Spleen (tissue), 7 donors: ENCODE measurements at regions not wholly inside any gene's neighbourhood (a gene's known extent, or its start where the extent isn't known, plus 50 kb on each side); places are given as distances from the start of the nearest gene placed in this dataset.

Experiments used
- CTCF ChIP-seq, 11 experiments: fragments of 200-600 bp in 7 of 11; fragments of 450-650 bp in 4 of 11; sonication (generic) in 4 of 11; IDR thresholded peaks in 8 of 11; conservative IDR thresholded peaks in 3 of 11; 1 replicate in 7 of 11; 2 replicates in 4 of 11; pipeline versions ENCODE4 v1.4.0 to v1.8.0; 2016 to 2021; ENCODE audit warnings: antibody characterized with exemption in 11 of 11, inconsistent platforms in 4 of 11, mild to moderate bottlenecking in 1 of 11
- POLR2A ChIP-seq, 3 donors: fragments of 450-650 bp; IDR thresholded peaks; one replicate each; pipeline ENCODE4 v1.5.1; 2017; ENCODE audit warnings: antibody characterized with exemption in 3 of 3, mild to moderate bottlenecking in 1 of 3
- donor health status: DM: no; HTN: no; CAD: no; lungs with moderate emphysema.
- donor health status: DM: no; HTN: no; CAD: no.
- donor health status: DM: no; HTN: no; CAD: no.

- no peak for TF ChIP-seq POLR2A (IDR thresholded peaks at IDR 0.05)
- TF ChIP-seq CTCF (IDR thresholded peaks at IDR 0.05 in 8 of 11, conservative IDR thresholded peaks at IDR 0.05 in 3 of 11), result no peak
Measured at GRCh38 chr6:43944908-43945767, 175.1 kb downstream of the VEGFA start.
